SKM-1 treated with dmso at 0.1 percent for 144 hours (cell line): ENCODE measurements at regions not wholly inside any gene's neighbourhood (a gene's known extent, or its start where the extent isn't known, plus 50 kb on each side); places are given as distances from the start of the nearest gene placed in this dataset.
"Not testable (repeated sequence)": the region's sequence is repeated elsewhere in the genome, so short reads cannot be mapped to it uniquely, and the experiment has no call there.

Experiments
- DNase-seq: peaks from one replicate; lab custom pipeline; 2025; ENCODE audit not compliant: unreplicated experiment; lab: John Stamatoyannopoulos, UW

DNA sequence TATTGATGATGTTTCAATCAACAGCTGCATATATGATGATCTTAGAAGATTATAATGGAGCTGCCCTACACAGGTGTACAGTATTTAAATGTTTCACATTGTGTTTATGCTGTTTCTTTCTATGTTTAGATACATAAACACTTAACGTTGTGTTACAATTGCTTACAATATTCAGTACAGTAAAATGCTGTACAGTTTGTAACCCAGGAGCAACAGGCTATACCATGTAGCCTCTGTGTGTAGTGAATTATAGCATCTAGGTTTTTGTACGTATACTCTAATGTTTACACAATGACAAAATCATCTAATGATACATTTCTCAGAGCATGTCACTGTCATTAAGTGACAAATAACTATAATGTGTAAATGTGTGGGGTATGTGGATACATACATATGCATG is 80.5 kb upstream of the CPEB2 start:
- not testable (repeated sequence) for DNase-seq

DNA sequence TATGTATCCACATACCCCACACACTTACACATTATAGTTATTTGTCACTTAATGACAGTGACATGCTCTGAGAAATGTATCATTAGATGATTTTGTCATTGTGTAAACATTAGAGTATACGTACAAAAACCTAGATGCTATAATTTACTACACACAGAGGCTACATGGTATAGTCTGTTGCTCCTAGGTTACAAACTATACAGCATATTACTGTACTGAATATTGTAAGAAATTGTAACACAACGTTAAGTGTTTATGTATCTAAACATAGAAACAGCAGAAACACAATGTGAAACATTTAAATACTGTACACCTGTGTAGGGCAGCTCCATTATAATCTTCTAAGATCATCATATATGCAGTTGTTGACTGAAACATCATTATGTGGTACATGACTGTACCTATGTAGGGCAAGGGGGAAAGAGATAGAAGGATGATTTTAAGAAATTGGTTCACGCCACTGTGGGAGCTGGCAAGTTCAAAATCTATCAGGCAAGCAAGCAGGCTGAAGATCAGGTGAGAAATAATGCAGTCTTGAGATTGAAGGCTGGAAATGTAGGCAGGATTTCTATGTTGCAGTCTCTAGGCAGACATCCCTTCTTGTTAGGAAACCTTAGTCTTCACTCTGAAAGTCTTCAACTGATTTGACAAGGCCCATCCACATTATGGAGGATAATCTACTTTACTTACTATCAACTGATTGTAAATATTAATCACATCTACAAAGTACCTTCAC is 78.0 kb upstream of the CPEB2 start:
- DNase-seq = no peak

DNA sequence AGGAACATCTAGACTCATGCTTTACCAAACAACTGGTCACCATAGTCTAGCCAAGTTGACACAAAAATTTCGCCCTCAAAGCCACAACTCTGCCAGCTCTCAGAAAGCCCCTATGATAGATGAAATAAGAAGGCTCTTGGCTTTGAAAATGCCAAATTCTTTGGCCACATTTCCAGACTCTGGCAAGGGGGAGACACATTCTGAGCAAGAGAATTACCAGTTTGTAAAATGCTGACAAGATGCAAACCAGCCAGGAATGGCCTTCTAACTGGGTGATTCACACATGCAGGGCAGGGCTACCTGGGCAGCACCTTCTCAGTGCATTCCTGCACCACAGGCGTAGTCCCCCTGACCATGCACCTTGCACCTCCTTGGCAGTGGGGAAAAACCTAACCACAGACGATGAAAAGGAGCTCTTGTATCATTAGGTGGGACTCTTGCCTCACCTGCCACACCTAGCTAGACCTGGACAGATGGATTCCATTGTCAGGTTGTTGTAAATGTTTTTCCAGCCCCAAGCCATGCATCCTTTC is 77.4 kb upstream of the CPEB2 start:
- no peak for DNase-seq

- no peak for DNase-seq
Observed at GRCh38 chr4:14925471-14925870, 76.8 kb upstream of the CPEB2 start.

DNA sequence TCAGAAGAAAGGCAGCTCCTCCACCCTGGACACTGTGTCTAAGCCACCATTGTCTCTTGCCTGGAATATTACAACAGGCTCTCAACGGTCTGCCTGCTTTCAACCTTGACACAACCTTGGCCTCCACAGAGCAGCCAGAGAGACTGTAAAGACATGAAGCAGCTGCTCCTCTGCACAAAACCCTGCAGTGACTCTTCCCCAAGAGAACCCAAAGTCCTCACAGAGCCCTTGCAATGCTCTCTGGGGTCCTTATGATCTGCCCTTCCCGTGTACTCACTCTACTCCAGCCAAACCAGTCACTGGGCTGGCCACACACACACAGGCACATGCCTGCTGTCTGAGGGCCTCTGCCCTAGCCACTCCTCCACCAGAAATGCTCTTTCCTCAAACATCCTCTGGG is 75.9 kb upstream of the CPEB2 start:
- DNase-seq = no peak

DNA sequence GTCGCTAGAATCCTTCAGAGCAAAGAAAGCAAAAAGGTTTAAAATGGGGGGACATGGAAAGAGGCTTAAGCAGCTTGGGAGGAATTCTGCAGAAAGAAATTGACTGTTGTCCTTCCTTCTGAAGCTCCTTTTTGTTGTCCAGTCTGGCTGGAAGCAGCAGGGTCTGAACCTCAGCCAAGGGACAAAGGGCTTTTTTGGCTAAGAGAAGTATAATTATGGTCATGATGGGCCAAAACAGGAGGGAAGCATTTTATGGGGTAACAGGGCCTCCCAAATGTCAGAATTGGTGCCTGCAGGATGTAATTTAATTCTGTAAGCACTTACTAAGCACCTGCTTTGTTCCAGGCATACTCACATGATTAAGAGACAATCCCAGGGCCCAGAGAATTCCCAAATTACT is 74.2 kb upstream of the CPEB2 start:
- DNase-seq = no peak

DNA sequence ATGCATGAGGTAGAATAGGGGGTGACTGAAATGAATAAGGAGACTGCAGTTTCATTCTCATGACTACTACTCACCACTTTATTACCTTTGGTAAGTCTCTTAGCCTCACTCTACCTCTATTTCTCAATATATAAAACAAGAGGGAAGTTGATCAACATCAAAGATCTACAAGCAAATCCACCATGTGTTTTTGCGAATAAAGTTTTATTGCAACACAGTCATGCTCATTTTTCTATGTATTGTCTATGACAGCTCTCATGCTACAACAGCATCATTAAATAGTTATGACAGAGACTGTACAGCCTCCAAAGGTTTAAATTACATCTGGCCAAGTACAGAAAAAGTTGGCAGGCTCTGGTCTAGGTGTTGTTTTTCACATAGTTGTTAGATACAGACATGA is 72.6 kb upstream of the CPEB2 start:
- no peak for DNase-seq

GRCh38 chr4:14934704-14935390 is 67.4 kb upstream of the CPEB2 start:
- DNase-seq = no peak

- no peak for DNase-seq
Observed at GRCh38 chr4:14943749-14944148, 58.5 kb upstream of the CPEB2 start.

DNA sequence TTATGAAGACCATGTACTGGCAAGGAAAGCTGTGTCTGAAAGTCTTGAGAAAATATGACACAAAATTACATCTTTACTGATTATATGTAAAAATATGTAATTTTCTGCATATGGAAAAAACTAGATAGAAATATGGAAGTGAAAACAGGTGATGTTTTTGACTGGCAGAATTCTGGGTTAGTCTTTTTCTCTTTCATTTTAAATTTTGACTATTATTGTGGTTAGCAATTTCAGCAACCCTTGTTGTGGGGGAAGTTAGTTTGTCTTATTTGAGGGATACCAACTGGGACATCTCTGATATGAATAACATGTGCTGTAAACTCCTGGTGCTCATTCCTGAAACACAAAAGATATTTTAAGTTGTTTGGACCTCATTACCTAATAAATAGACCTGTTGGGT is 49.9 kb upstream of the CPEB2 start:
- no peak for DNase-seq
